ENCODE measurements at regions not wholly inside any gene's neighbourhood (a gene's known extent, or its start where the extent isn't known, plus 50 kb on each side); places are given as distances from the start of the nearest gene placed in this dataset.

DNA sequence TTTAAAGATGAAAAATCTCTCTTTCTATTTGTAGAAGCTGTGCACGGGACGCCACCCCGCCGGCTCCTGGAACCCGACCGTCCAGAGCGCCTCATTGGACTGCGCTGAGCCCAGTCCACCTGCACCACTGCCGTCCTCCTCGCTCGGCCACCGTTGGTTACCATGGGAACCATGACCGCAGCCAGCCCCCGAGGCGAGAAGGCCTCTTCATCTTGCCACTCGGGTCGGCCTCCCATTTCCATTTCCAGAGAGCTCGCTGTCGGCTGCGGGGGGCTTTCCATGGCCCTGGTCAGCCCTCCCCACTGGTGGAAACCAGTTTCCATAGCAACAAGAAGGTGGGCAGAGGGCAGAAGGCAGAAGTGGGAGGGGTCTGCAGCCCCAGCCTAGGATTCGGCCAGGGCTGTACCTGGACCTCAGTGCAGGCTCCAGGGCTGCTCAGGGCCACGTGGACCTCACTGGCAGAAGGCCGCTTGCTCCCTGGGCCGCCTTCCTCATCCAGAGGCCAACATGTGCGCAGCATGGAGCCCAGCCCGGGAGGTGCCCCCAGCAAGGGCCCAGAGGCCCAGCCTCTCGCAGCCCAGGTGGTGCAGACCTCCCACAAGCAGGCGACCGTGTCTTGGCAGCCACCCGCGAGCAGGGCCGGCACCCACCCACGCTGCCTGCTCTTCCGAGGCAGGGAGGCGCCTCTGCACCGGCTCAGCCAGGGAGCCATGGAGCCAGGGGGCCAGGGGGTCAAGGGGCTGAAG lies 283.5 kb upstream of the PPP2R2D start:
- H3K9me3 Mint-ChIP-seq (ENCODE audit: low read depth, unreplicated experiment) = no peaks in the 10 kb centered on the region

DNA sequence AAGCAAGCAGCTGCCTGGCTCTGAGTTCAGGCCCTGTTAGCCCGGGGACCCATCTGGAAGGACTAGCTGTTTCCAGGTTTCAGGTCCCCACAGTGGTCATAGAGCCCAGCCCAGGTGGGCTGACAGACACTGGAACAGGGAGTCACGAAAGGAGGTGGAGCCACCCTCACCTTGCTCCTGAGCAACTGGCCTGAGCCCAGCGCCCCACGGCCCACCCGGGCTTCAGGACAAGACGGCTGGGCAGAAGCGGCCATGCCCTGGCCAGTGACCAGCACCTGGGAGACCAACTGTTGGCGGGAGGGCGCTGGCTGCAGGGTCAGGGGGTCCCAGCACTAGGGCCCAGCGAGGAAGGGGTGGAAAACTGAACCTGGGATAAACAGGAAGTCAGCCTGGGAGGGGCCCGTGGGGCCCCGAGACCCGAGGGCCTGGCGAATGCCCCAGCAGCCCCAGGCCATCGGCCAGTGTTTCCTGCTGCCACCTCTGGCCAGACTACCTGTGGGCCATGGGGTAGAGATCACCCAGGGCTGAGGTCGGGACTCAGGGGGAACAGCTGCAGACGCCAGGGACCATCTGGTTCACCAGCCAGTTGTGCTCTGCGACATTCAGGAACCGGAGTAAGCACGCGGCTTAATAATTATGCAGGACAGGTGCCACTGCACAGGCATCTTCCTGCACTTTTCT lies 282.1 kb upstream of the PPP2R2D start:
- intact Hi-C loops (cut with micrococcal nuclease; ENCODE audit: unreplicated experiment) = no loop called here
- H3K9me3 Mint-ChIP-seq (ENCODE audit: low read depth, unreplicated experiment) = no peaks in the 10 kb centered on the region
- DNase-seq = no peak
- peaks cover 15% of the 10 kb centered on the region for H3K27me3 Mint-ChIP-seq (ENCODE audit: unreplicated experiment)
- H3K4me3 Mint-ChIP-seq (ENCODE audit: low read depth, unreplicated experiment) = no peak overlapping the region
- CTCF ChIA-PET = no interaction called here
- no peaks in the 10 kb centered on the region for H3K4me1 Mint-ChIP-seq (ENCODE audit: low read depth, unreplicated experiment)
- H3K27ac Mint-ChIP-seq (ENCODE audit: unreplicated experiment) = no peak overlapping the region
- TF ChIP-seq, protein P1, sequence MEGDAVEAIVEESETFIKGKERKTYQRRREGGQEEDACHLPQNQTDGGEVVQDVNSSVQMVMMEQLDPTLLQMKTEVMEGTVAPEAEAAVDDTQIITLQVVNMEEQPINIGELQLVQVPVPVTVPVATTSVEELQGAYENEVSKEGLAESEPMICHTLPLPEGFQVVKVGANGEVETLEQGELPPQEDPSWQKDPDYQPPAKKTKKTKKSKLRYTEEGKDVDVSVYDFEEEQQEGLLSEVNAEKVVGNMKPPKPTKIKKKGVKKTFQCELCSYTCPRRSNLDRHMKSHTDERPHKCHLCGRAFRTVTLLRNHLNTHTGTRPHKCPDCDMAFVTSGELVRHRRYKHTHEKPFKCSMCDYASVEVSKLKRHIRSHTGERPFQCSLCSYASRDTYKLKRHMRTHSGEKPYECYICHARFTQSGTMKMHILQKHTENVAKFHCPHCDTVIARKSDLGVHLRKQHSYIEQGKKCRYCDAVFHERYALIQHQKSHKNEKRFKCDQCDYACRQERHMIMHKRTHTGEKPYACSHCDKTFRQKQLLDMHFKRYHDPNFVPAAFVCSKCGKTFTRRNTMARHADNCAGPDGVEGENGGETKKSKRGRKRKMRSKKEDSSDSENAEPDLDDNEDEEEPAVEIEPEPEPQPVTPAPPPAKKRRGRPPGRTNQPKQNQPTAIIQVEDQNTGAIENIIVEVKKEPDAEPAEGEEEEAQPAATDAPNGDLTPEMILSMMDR (IDR thresholded peaks at IDR 0.05; ENCODE audit: unreplicated experiment) = no peak
- H3K36me3 Mint-ChIP-seq (ENCODE audit: insufficient read depth, unreplicated experiment) = peaks cover 3% of the 10 kb centered on the region
- no TSS peak for BruUV-seq (replicated peaks)

More for the DNA sequence above, 283.5 kb upstream of the PPP2R2D start:
- no peak for DNase-seq
- Mint-ChIP-seq H3K4me1 (ENCODE audit: low read depth, unreplicated experiment) (no peaks in the 10 kb centered on the region), H3K27me3 (ENCODE audit: unreplicated experiment) (peaks cover 20% of the 10 kb centered on the region), H3K4me3 (ENCODE audit: low read depth, unreplicated experiment) (no peak overlapping the region), H3K27ac (ENCODE audit: unreplicated experiment) (no peak overlapping the region), H3K36me3 (ENCODE audit: insufficient read depth, unreplicated experiment) (no peaks in the 10 kb centered on the region)
- TF ChIP-seq, protein P1 (IDR thresholded peaks at IDR 0.05; ENCODE audit: unreplicated experiment) = no peak
- intact Hi-C loops (cut with micrococcal nuclease; ENCODE audit: unreplicated experiment) = no loop called here
- no TSS peak for BruUV-seq (replicated peaks)
- CTCF ChIA-PET = no interaction called here

DNA sequence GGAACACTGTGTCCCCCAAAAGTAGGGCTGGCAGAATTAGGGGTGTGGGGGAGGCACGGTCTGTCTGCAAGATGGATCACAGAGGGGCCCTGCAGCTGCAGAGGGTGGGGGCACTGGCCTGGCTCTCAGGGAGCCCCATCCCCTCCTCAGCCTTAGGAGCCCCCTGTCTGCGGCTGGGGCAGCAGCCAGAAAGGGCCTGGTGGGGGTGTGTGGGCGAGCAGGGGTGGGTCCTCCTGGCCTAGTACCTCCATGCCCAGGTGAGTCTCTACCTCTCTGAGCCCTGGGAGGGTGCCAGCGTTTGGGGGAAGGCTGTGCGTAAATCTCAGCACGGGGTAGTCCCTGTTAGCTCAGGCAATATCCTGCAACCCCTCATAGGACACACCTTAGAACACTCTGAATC lies 280.5 kb upstream of the PPP2R2D start:
- Mint-ChIP-seq H3K9me3 (ENCODE audit: low read depth, unreplicated experiment) (no peaks in the 10 kb centered on the region), H3K27me3 (ENCODE audit: unreplicated experiment) (no peaks in the 10 kb centered on the region), H3K36me3 (ENCODE audit: insufficient read depth, unreplicated experiment) (peaks cover 3% of the 10 kb centered on the region), H3K27ac (ENCODE audit: unreplicated experiment) (no peak overlapping the region), H3K4me3 (ENCODE audit: low read depth, unreplicated experiment) (no peak overlapping the region), H3K4me1 (ENCODE audit: low read depth, unreplicated experiment) (no peaks in the 10 kb centered on the region)
- no peak for DNase-seq
- TF ChIP-seq, protein P1 (IDR thresholded peaks at IDR 0.05; ENCODE audit: unreplicated experiment) = no peak
- CTCF ChIA-PET = no interaction called here
- intact Hi-C loops (cut with micrococcal nuclease; ENCODE audit: unreplicated experiment) = no loop called here
- no TSS peak for BruUV-seq (replicated peaks)

DNA sequence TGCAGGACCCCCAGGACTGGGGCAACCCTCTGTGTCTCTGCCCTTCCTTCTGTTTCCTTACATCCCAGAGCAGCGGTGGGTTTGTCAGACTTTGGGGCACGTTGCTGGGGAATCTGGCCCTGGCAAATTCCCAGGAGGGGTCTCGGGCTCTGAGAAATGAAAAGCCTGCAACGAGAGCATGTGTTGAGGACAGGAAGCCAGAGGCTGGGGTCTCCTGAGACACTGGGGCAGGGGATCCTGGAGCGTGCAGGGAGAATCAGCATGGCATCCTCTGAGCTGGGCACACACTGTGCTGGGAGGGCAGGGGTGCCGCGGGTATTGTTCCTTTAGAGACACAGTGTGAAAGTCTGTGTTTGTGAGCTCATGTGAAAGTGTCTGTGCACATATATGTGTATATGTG lies 279.9 kb upstream of the PPP2R2D start:
- H3K4me3 Mint-ChIP-seq (ENCODE audit: low read depth, unreplicated experiment) = no peak overlapping the region
- peaks cover 3% of the 10 kb centered on the region for H3K36me3 Mint-ChIP-seq (ENCODE audit: insufficient read depth, unreplicated experiment)
- CTCF ChIA-PET = no interaction called here
- no peak overlapping the region for H3K27ac Mint-ChIP-seq (ENCODE audit: unreplicated experiment)
- no peaks in the 10 kb centered on the region for H3K27me3 Mint-ChIP-seq (ENCODE audit: unreplicated experiment)
- intact Hi-C loops (cut with micrococcal nuclease; ENCODE audit: unreplicated experiment) = no loop called here
- TF ChIP-seq, protein P1 (IDR thresholded peaks at IDR 0.05; ENCODE audit: unreplicated experiment) = no peak
- no TSS peak for BruUV-seq (replicated peaks)
- H3K9me3 Mint-ChIP-seq (ENCODE audit: low read depth, unreplicated experiment) = no peaks in the 10 kb centered on the region
- H3K4me1 Mint-ChIP-seq (ENCODE audit: low read depth, unreplicated experiment) = no peaks in the 10 kb centered on the region
- DNase-seq = no peak

All from Calu3 (cell line).